ENCODE measurements at regions not wholly inside any gene's neighbourhood (a gene's known extent, or its start where the extent isn't known, plus 50 kb on each side); places are given as distances from the start of the nearest gene placed in this dataset.
"Not testable (repeated sequence)": the region's sequence is repeated elsewhere in the genome, so short reads cannot be mapped to it uniquely, and the experiment has no call there.

GRCh38 chr5:112586596-112587062 lies 151.1 kb upstream of the APC start:
- no peak for TF ChIP-seq CTCF (conservative IDR thresholded peaks at IDR 0.05; ENCODE audit: control insufficient read depth, insufficient read depth, low read depth, low read length)
- DNase-seq (ENCODE audit: low read depth) = no peak
- no peak overlapping the region for H3K4me3 ChIP-seq (ENCODE audit: control insufficient read depth, low read depth, low read length)

GRCh38 chr5:112590858-112591257 lies 146.8 kb upstream of the APC start:
- H3K4me3 ChIP-seq (ENCODE audit: control insufficient read depth, low read depth, low read length); DNase-seq (ENCODE audit: low read depth): not testable (repeated sequence)

- no peak for TF ChIP-seq CTCF (conservative IDR thresholded peaks at IDR 0.05; ENCODE audit: control insufficient read depth, insufficient read depth, low read depth, low read length)
- DNase-seq (ENCODE audit: low read depth) = peak; percentile 19
- no peak overlapping the region for H3K4me3 ChIP-seq (ENCODE audit: control insufficient read depth, low read depth, low read length)
Observed at GRCh38 chr5:112594095-112594850, 143.4 kb upstream of the APC start.

- DNase-seq (ENCODE audit: low read depth) = no peak
- TF ChIP-seq CTCF (conservative IDR thresholded peaks at IDR 0.05; ENCODE audit: control insufficient read depth, insufficient read depth, low read depth, low read length) = no peak
Observed at GRCh38 chr5:112594941-112595340, 142.7 kb upstream of the APC start.

GRCh38 chr5:112597831-112598230 lies 139.9 kb upstream of the APC start:
- H3K4me3 ChIP-seq (ENCODE audit: control insufficient read depth, low read depth, low read length) = no peak overlapping the region
- TF ChIP-seq CTCF (conservative IDR thresholded peaks at IDR 0.05; ENCODE audit: control insufficient read depth, insufficient read depth, low read depth, low read length) = no peak
- DNase-seq (ENCODE audit: low read depth) = no peak

More at GRCh38 chr5:112594941-112595340, 142.7 kb upstream of the APC start:
- no peak overlapping the region for H3K4me3 ChIP-seq (ENCODE audit: control insufficient read depth, low read depth, low read length)

GRCh38 chr5:112600510-112600909 lies 137.2 kb upstream of the APC start:
- DNase-seq (ENCODE audit: low read depth) = not testable (repeated sequence)

GRCh38 chr5:112604732-112605630 lies 132.7 kb upstream of the APC start:
- H3K4me3 ChIP-seq (ENCODE audit: control insufficient read depth, low read depth, low read length) = no peak overlapping the region
- DNase-seq (ENCODE audit: low read depth) = peak; percentile 11
- TF ChIP-seq CTCF (conservative IDR thresholded peaks at IDR 0.05; ENCODE audit: control insufficient read depth, insufficient read depth, low read depth, low read length) = peak; percentile 20

More at GRCh38 chr5:112600510-112600909, 137.2 kb upstream of the APC start:
- not testable (repeated sequence) for H3K4me3 ChIP-seq (ENCODE audit: control insufficient read depth, low read depth, low read length)
